ENCODE measurements at regions not wholly inside any gene's neighbourhood (a gene's known extent, or its start where the extent isn't known, plus 50 kb on each side); places are given as distances from the start of the nearest gene placed in this dataset.

- no peak for TF ChIP-seq KLF11 (CRISPR knock-in tag; IDR thresholded peaks at IDR 0.05)
- no peak for TF ChIP-seq ZKSCAN8 (CRISPR knock-in tag; IDR thresholded peaks at IDR 0.05; ENCODE audit: borderline replicate concordance)
- no peak for TF ChIP-seq MIER3 (CRISPR knock-in tag; IDR thresholded peaks at IDR 0.05; ENCODE audit: borderline replicate concordance)
- no peak for TF ChIP-seq CENPBD1 (CRISPR knock-in tag; IDR thresholded peaks at IDR 0.05; ENCODE audit: borderline replicate concordance, low read depth)
- no peak for TF ChIP-seq PHF8 (CRISPR knock-in tag; IDR thresholded peaks at IDR 0.05)
These were observed 136.5 kb upstream of the HS6ST1 start (continued) for GRCh38 chr2:128454980-128455720.

DNA sequence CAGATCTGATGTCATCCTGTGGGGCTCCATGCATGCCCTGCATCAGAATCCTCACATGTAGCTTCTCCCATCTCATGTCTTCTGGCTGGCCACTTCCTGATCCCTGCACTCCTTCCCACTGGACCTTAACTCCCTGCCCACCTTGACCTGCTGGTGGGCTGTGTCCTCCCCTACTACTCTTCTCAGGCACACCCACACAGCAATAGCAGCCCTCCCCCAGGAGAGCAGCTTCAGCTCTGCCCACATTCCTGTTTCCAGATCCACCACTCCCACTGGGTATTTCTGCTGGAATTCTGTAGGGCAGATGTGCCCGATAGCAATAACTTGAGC is 137.0 kb upstream of the HS6ST1 start:
- in situ Hi-C loops (cut with HindIII; ENCODE audit: extremely low pct_ligation_motif_present, low pct_unique_long_range_greater_than_20kb) (no loop called here), intact Hi-C loops (cut with micrococcal nuclease; ENCODE audit: unreplicated experiment) (no loop called here)
- no peaks in the 10 kb centered on the region for H3K4me1 ChIP-seq (ENCODE audit: insufficient read depth, low read length)
- no peak overlapping the region for H2AFZ ChIP-seq (ENCODE audit: low read length)
- 89% methylated on average over 1 of the region's 1 CpG for WGBS (ENCODE audit: low lambda C conversion rate)
- ChIA-PET POLR2A (no interaction called here), CTCF (ENCODE audit: low intra/inter-chr PET ratio, low total read pairs) (no interaction called here)
- no peaks in the 10 kb centered on the region for H4K20me1 ChIP-seq (ENCODE audit: insufficient read depth, low read length)
- TF ChIP-seq FOXK2 (IDR thresholded peaks at IDR 0.05) (no peak), LCORL (IDR thresholded peaks at IDR 0.05) (no peak), LCORL (CRISPR knock-in tag; IDR thresholded peaks at IDR 0.05) (no peak), ZNF720 (CRISPR knock-in tag; IDR thresholded peaks at IDR 0.05) (no peak), XRCC5 (optimal IDR thresholded peaks at IDR 0.05; ENCODE audit: low read length) (no peak), ZMYM3 (CRISPR knock-in tag; IDR thresholded peaks at IDR 0.05) (no peak)
- no peak overlapping the region for H3K4me2 ChIP-seq (ENCODE audit: low read depth, low read length)
- FAIRE-seq (no peak), DNase-seq (ENCODE audit: low spot score) (no peak), ATAC-seq (no peak)
- H3K9me3 ChIP-seq (ENCODE audit: low read length) = no peaks in the 10 kb centered on the region
- no peak overlapping the region for H3K9ac ChIP-seq (ENCODE audit: insufficient read depth, low read depth, low read length)
- no peaks in the 10 kb centered on the region for H3K79me2 ChIP-seq (ENCODE audit: insufficient read depth, low read length)
- H3K36me3 ChIP-seq (replicated peaks in 1 of 2; ENCODE audit: control insufficient read depth in 1 of 2, insufficient read depth in 2 of 2, low read length in 2 of 2) = no peaks in the 10 kb centered on the region
- H3K27me3 ChIP-seq (ENCODE audit: control insufficient read depth in 1 of 2, insufficient read depth in 2 of 2, low read length in 2 of 2) = peaks cover 0 to 10% of the 10 kb centered on the region in 2 experiments; a peak in 2 of 5 replicates
- no peak overlapping the region for H3K27ac ChIP-seq (ENCODE audit: extremely low read length, insufficient read depth, low read length)
- H3K4me3 ChIP-seq (replicated peaks in 1 of 3; ENCODE audit: insufficient read depth in 1 of 3, low read depth in 2 of 3, low read length in 3 of 3) = no peak overlapping the region
- BruUV-seq (replicated peaks) = no TSS peak
